Chondrocyte (in vitro differentiated cells): ENCODE measurements at regions not wholly inside any gene's neighbourhood (a gene's known extent, or its start where the extent isn't known, plus 50 kb on each side); places are given as distances from the start of the nearest gene placed in this dataset.

Experiments
- DNase-seq: peaks from one replicate; pipeline ENCODE4 v3.0.0; 2021; ENCODE audit warnings: mixed read lengths, low spot score
- H3K27ac Mint-ChIP-seq: one replicate; pipeline ENCODE4 v1.8.0; 2021; ENCODE audit warnings: mild to moderate bottlenecking, moderate library complexity, mixed read lengths; ENCODE audit not compliant: unreplicated experiment
- H3K27me3 Mint-ChIP-seq: 2 replicates; pipeline ENCODE4 v1.8.0; 2021; ENCODE audit warnings: low read depth, mixed read lengths
- H3K36me3 Mint-ChIP-seq: 2 replicates; pipeline ENCODE4 v1.8.0; 2021; ENCODE audit warnings: low read depth, mixed read lengths
- H3K4me1 Mint-ChIP-seq: 2 replicates; pipeline ENCODE4 v1.8.0; 2021; ENCODE audit warnings: low read depth, mild to moderate bottlenecking, mixed read lengths
- H3K4me3 Mint-ChIP-seq: one replicate; pipeline ENCODE4 v1.8.0; 2021; ENCODE audit warnings: mild to moderate bottlenecking, moderate library complexity, mixed read lengths; ENCODE audit not compliant: unreplicated experiment
- H3K9me3 Mint-ChIP-seq: 2 replicates; pipeline ENCODE4 v1.8.0; 2021; ENCODE audit warnings: low read depth, mixed read lengths
- CTCF ChIP-seq: fragments of 200-600 bp; sonication (generic); IDR thresholded peaks from 2 replicates; pipeline ENCODE4 v1.5.0; 2021; ENCODE audit warnings: antibody characterized with exemption, mild to moderate bottlenecking, moderate library complexity

- Mint-ChIP-seq H3K36me3 (no peaks in the 10 kb centered on the region), H3K9me3 (no peaks in the 10 kb centered on the region), H3K4me3 (no peak overlapping the region), H3K27me3 (peaks cover 2% of the 10 kb centered on the region), H3K4me1 (peaks cover 6% of the 10 kb centered on the region), H3K27ac (no peak overlapping the region)
- no peak for DNase-seq
- TF ChIP-seq CTCF = no peak
Observed at GRCh38 chr3:191961022-191961421, 500.1 kb downstream of the PYDC2 start.

- Mint-ChIP-seq H3K4me1 (peaks cover 6% of the 10 kb centered on the region), H3K27me3 (peaks cover 2% of the 10 kb centered on the region), H3K4me3 (no peak overlapping the region), H3K36me3 (no peaks in the 10 kb centered on the region), H3K9me3 (no peaks in the 10 kb centered on the region), H3K27ac (no peak overlapping the region)
- TF ChIP-seq CTCF = no peak
- DNase-seq = no peak
Observed at GRCh38 chr3:191961529-191961928, 500.6 kb downstream of the PYDC2 start.

- Mint-ChIP-seq H3K9me3 (no peaks in the 10 kb centered on the region), H3K36me3 (no peaks in the 10 kb centered on the region), H3K4me1 (peaks cover 6% of the 10 kb centered on the region), H3K4me3 (no peak overlapping the region), H3K27me3 (peaks cover 2% of the 10 kb centered on the region), H3K27ac (no peak overlapping the region)
- DNase-seq = no peak
- no peak for TF ChIP-seq CTCF
Observed at GRCh38 chr3:191962324-191962723, 501.4 kb downstream of the PYDC2 start.

GRCh38 chr3:191963182-191963581 is 502.2 kb downstream of the PYDC2 start:
- no peaks in the 10 kb centered on the region for H3K36me3 Mint-ChIP-seq
- no peaks in the 10 kb centered on the region for H3K9me3 Mint-ChIP-seq
- no peak overlapping the region for H3K4me3 Mint-ChIP-seq
- no peak for TF ChIP-seq CTCF
- no peak for DNase-seq
- H3K27ac Mint-ChIP-seq = no peak overlapping the region
- H3K27me3 Mint-ChIP-seq = peaks cover 2% of the 10 kb centered on the region
- H3K4me1 Mint-ChIP-seq = peaks cover 6% of the 10 kb centered on the region

GRCh38 chr3:191966556-191966955 is 505.6 kb downstream of the PYDC2 start:
- H3K9me3 Mint-ChIP-seq = no peaks in the 10 kb centered on the region
- H3K27ac Mint-ChIP-seq = no peak overlapping the region
- no peak for DNase-seq
- no peaks in the 10 kb centered on the region for H3K36me3 Mint-ChIP-seq
- H3K4me1 Mint-ChIP-seq = peaks cover 2% of the 10 kb centered on the region
- no peak overlapping the region for H3K4me3 Mint-ChIP-seq
- no peak for TF ChIP-seq CTCF
- H3K27me3 Mint-ChIP-seq = peaks cover 1% of the 10 kb centered on the region
